ENCODE measurements at regions not wholly inside any gene's neighbourhood (a gene's known extent, or its start where the extent isn't known, plus 50 kb on each side); places are given as distances from the start of the nearest gene placed in this dataset.
"Not testable (repeated sequence)": the region's sequence is repeated elsewhere in the genome, so short reads cannot be mapped to it uniquely, and the experiment has no call there.

DNA sequence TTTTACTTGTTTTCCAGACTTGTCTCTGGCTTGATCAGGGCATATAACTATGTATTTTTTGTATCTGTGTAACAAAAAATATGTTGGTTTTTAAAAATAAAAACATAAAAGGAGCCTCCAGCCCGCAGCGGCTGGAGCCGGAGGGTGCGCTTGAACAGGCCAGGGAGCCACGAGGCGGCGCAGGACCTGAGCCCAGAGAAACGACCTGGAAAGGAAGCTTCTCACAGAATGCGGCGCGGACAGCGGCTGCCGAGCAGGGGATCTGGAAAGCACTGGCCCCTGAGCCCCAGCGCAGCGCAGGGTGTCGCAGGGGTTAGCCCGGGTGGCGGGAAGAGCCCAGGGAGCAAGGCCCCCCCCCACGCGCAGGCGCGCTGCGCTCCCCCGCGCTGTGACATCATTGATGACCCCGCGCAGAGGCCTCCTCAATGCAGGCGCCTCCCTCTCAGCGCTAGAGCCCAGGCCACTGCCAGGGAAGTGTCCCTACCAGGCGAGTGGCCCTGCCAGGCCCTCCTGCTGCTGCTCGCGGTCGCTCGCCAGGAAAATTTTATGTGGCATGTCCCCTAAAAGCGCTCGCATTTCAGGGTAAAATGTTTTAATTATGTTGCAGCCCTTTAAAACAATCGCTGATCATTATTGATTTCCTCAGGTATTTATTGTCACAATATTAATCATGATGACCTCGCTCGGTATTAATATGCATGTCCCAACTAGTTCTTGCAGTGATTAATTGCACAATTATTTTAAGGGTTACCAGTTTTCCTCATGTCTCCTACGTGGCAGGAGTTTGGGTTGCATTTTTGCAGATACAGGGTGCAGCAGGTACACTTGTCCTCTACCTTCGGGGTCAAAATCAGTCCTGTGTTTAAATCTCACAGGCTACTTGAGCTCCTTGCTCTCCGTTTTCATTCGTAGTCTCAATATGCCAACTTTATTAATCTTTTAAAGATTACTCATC, 134.2 kb downstream of the USP22 start:
- peak overlapping the region; percentile 51 for H3K27ac Mint-ChIP-seq (ENCODE audit: low read depth, unreplicated experiment)
- H3K9me3 Mint-ChIP-seq (ENCODE audit: unreplicated experiment): no peaks in the 10 kb centered on the region
- ChIA-PET CTCF (interaction anchor here (0.7 to 1.2 kb wide), 4 partner anchors 26 to 1965 kb away, joined by 3 to 4 read pairs (median 4); no protein-coding TSS in a partner anchor), POLR2A (interaction anchor here (1.7 kb wide), 1 partner anchor 28 kb away, joined by 14 read pairs; no protein-coding TSS in a partner anchor)
- TF ChIP-seq, protein P1, sequence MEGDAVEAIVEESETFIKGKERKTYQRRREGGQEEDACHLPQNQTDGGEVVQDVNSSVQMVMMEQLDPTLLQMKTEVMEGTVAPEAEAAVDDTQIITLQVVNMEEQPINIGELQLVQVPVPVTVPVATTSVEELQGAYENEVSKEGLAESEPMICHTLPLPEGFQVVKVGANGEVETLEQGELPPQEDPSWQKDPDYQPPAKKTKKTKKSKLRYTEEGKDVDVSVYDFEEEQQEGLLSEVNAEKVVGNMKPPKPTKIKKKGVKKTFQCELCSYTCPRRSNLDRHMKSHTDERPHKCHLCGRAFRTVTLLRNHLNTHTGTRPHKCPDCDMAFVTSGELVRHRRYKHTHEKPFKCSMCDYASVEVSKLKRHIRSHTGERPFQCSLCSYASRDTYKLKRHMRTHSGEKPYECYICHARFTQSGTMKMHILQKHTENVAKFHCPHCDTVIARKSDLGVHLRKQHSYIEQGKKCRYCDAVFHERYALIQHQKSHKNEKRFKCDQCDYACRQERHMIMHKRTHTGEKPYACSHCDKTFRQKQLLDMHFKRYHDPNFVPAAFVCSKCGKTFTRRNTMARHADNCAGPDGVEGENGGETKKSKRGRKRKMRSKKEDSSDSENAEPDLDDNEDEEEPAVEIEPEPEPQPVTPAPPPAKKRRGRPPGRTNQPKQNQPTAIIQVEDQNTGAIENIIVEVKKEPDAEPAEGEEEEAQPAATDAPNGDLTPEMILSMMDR (IDR thresholded peaks at IDR 0.05; ENCODE audit: unreplicated experiment): peak; percentile 60
- DNase-seq (ENCODE audit: unreplicated experiment): peak; percentile 79
- no peaks in the 10 kb centered on the region for H3K27me3 Mint-ChIP-seq (ENCODE audit: insufficient read depth, unreplicated experiment)
- peak overlapping the region; percentile 73 for H3K4me3 Mint-ChIP-seq (ENCODE audit: unreplicated experiment)
- intact Hi-C loops (cut with micrococcal nuclease): loop anchor here (1.0 kb wide), 2 partner anchors 27 to 85 kb away; no protein-coding TSS in a partner anchor
- BruUV-seq (replicated peaks): no TSS peak
- no peaks in the 10 kb centered on the region for H3K36me3 Mint-ChIP-seq (ENCODE audit: insufficient read depth, unreplicated experiment)
- H3K4me1 Mint-ChIP-seq (ENCODE audit: insufficient read depth, unreplicated experiment): peaks cover 11% of the 10 kb centered on the region

DNA sequence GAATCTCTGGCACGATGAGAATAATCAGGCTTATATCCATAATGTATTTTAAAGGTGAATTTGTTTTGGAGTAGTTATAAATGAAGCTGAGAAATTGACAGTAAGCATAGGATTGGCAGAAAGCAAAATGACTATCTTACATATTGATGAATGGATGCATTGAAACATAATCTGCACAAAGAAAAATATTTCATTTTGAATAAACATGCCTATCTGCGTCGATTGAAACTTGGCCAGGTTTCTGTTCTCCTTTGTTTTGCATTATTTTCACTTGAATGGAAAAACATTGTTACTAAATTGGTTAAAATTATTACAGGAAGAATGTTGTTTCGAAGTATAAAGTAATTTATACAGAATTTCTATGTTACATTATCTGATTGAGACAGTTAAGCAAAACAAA, 128.2 kb downstream of the USP22 start:
- H3K4me1 Mint-ChIP-seq (ENCODE audit: insufficient read depth, unreplicated experiment): peaks cover 9% of the 10 kb centered on the region
- CTCF ChIA-PET: no interaction called here
- no peaks in the 10 kb centered on the region for H3K27me3 Mint-ChIP-seq (ENCODE audit: insufficient read depth, unreplicated experiment)
- TF ChIP-seq, protein P1 (IDR thresholded peaks at IDR 0.05; ENCODE audit: unreplicated experiment): no peak
- no peak for DNase-seq (ENCODE audit: unreplicated experiment)
- no peaks in the 10 kb centered on the region for H3K9me3 Mint-ChIP-seq (ENCODE audit: unreplicated experiment)
- POLR2A ChIA-PET: no interaction called here
- no peak overlapping the region for H3K4me3 Mint-ChIP-seq (ENCODE audit: unreplicated experiment)
- H3K36me3 Mint-ChIP-seq (ENCODE audit: insufficient read depth, unreplicated experiment): no peaks in the 10 kb centered on the region
- BruUV-seq (replicated peaks): no TSS peak
- no peak overlapping the region for H3K27ac Mint-ChIP-seq (ENCODE audit: low read depth, unreplicated experiment)
- intact Hi-C loops (cut with micrococcal nuclease): no loop called here

DNA sequence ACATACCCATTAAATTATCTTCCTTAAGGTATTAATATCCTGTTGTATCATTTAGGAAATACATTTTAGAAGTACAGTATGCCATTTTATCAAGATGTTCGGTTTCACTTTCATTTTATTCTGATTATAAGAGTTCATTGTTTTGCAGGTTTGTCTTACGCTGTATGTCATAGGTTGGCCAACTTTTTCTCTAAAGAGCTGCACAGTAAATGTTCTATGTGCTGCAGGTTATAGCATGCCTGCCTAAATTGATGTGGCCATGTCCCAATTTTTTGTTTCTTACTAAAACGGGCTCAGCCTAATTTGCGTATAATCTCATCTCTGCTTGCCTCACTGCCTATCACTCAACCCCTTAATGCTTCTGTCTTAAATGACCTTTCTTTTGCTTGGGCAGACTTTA, 126.4 kb downstream of the USP22 start:
- no peak for DNase-seq (ENCODE audit: unreplicated experiment)
- H3K27ac Mint-ChIP-seq (ENCODE audit: low read depth, unreplicated experiment): peak overlapping the region; percentile 1
- intact Hi-C loops (cut with micrococcal nuclease): no loop called here
- POLR2A ChIA-PET: interaction anchor here (0.7 to 1.3 kb wide), 5 partner anchors 11 to 23 kb away, joined by 3 to 4 read pairs (median 3); no protein-coding TSS in a partner anchor
- no peaks in the 10 kb centered on the region for H3K27me3 Mint-ChIP-seq (ENCODE audit: insufficient read depth, unreplicated experiment)
- TF ChIP-seq, protein P1 (IDR thresholded peaks at IDR 0.05; ENCODE audit: unreplicated experiment): no peak
- H3K9me3 Mint-ChIP-seq (ENCODE audit: unreplicated experiment): no peaks in the 10 kb centered on the region
- peaks cover 9% of the 10 kb centered on the region for H3K4me1 Mint-ChIP-seq (ENCODE audit: insufficient read depth, unreplicated experiment)
- H3K4me3 Mint-ChIP-seq (ENCODE audit: unreplicated experiment): peak overlapping the region; percentile 50
- no peaks in the 10 kb centered on the region for H3K36me3 Mint-ChIP-seq (ENCODE audit: insufficient read depth, unreplicated experiment)
- CTCF ChIA-PET: no interaction called here
- BruUV-seq (replicated peaks): no TSS peak

DNA sequence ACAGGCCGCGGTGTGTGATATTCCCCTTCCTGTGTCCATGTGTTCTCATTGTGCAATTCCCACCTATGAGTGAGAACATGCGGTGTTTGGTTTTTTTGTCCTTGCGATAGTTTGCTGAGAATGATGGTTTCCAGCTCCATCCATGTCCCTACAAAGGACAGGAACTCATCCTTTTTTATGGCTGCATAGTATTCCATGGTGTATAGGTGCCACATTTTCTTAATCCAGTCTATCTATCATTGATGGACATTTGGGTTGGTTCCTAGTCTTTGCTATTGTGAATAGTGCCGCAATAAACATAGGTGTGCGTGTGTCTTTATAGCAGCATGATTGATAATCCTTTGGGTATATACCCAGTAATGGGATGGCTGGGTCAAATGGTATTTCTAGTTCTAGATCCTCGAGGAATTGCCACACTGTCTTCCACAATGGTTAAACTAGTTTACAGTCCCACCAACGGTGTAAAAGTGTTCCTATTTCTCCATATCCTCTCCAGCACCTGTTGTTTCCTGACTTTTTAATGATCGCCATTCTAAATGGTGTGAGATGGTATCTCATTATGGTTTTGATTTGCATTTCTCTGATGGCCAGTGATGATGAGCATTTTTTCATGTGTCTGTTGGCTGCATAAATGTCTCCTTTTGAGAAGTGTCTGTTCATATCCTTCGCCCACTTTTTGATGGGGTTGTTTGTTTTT, 125.1 kb downstream of the USP22 start:
- H3K9me3 Mint-ChIP-seq (ENCODE audit: unreplicated experiment); intact Hi-C loops (cut with micrococcal nuclease); H3K27me3 Mint-ChIP-seq (ENCODE audit: insufficient read depth, unreplicated experiment); CTCF ChIA-PET; H3K27ac Mint-ChIP-seq (ENCODE audit: low read depth, unreplicated experiment); H3K36me3 Mint-ChIP-seq (ENCODE audit: insufficient read depth, unreplicated experiment); DNase-seq (ENCODE audit: unreplicated experiment); H3K4me3 Mint-ChIP-seq (ENCODE audit: unreplicated experiment); BruUV-seq (replicated peaks): not testable (repeated sequence)
- H3K4me1 Mint-ChIP-seq (ENCODE audit: insufficient read depth, unreplicated experiment): peaks cover 18% of the 10 kb centered on the region
- POLR2A ChIA-PET: interaction anchor here (1.1 to 1.2 kb wide), 2 partner anchors 9 to 11 kb away, joined by 3 read pairs; no protein-coding TSS in a partner anchor
